K562 (cell line): ENCODE measurements at regions not wholly inside any gene's neighbourhood (a gene's known extent, or its start where the extent isn't known, plus 50 kb on each side); places are given as distances from the start of the nearest gene placed in this dataset.

Source experiments
- ATAC-seq: fragments of 200-7000 bp; cut with Tn5 transposase; 3 replicates; pipeline ENCODE4 v1.9.1; 2020; ENCODE audit warnings: moderate library complexity
- BruUV-seq: library from RNA; stranded (reverse); fragments of 400-500 nt; replicated peaks from 2 replicates; lab custom pipeline; 2021; lab: Mats Ljungman, UMichigan
- CTCF ChIA-PET: fragments of 300-600 bp; formaldehyde crosslinking; extraction: SDS; loops from one replicate; lab custom pipeline; 2021; ENCODE audit warnings: low intra/inter-chr PET ratio; lab: Yijun Ruan, JAX
- POLR2A ChIA-PET: fragments of 300-600, 350-650 bp; sonication (Branson Sonifier 250); formaldehyde crosslinking; extraction: SDS; loops from one replicate; lab custom pipeline; 2021; ENCODE audit warnings: antibody characterized with exemption, inconsistent platforms; lab: Yijun Ruan, JAX
- DNase-seq, 4 experiments: peaks; one replicate each; pipeline versions ENCODE4 v3.0.0 to v3.0.0-alpha.2; 2011 to 2018; ENCODE audit warnings: low spot score in 3 of 4, mixed read lengths in 3 of 4; ENCODE audit errors: extremely low read depth in 1 of 4
- FAIRE-seq: peaks from 2 replicates; lab custom pipeline; 2011; peaks lifted over from hg19 to GRCh38; lab: Jason Lieb, UNC
- H2AFZ ChIP-seq: 2 replicates; pipeline ENCODE4 v1.6.0; 2011; ENCODE audit warnings: low read depth, low read length, control low read depth, inconsistent platforms
- H3K27ac ChIP-seq: fragments of 200-600 bp; 3 replicates; pipeline ENCODE4 v1.8.0; 2011; ENCODE audit warnings: low read depth, mild to moderate bottlenecking, control low read depth, inconsistent platforms, low read length, moderate library complexity, mixed read lengths; ENCODE audit errors: extremely low read depth
- H3K27me3 ChIP-seq, 2 experiments: fragments of 300-600 bp in 1 of 2; 2 replicates in 1 of 2; 3 replicates in 1 of 2; pipeline versions ENCODE4 v1.6.0 to v1.8.0; 2011; ENCODE audit warnings: inconsistent platforms in 2 of 2, low read length in 2 of 2, mild to moderate bottlenecking in 1 of 2, mixed read lengths in 1 of 2, moderate library complexity in 1 of 2; ENCODE audit not compliant: control insufficient read depth in 2 of 2, insufficient read depth in 2 of 2
- H3K36me3 ChIP-seq: fragments of 300-600 bp; 3 replicates; pipeline ENCODE4 v1.8.0; 2011; ENCODE audit warnings: mild to moderate bottlenecking, low read length, inconsistent platforms; ENCODE audit not compliant: control insufficient read depth, insufficient read depth
- H3K4me1 ChIP-seq, 2 experiments: fragments of 200-600 bp in 1 of 2; replicated peaks in 1 of 2; 2 replicates in 1 of 2; 3 replicates in 1 of 2; pipeline versions ENCODE4 v1.5.1 to v1.8.0; 2011; ENCODE audit warnings: inconsistent platforms in 2 of 2, low read length in 2 of 2, mild to moderate bottlenecking in 1 of 2, mixed read lengths in 1 of 2, moderate library complexity in 1 of 2; ENCODE audit not compliant: control insufficient read depth in 2 of 2, insufficient read depth in 2 of 2
- H3K4me2 ChIP-seq: 2 replicates; pipeline ENCODE4 v1.6.1; 2011; ENCODE audit warnings: low read length, control low read depth, inconsistent platforms, mixed read lengths; ENCODE audit not compliant: insufficient read depth
- H3K4me3 ChIP-seq: fragments of 200-600 bp; sonication (generic), shearing (Covaris generic); 2 replicates; pipeline ENCODE4 v1.5.1; 2016; ENCODE audit warnings: control low read depth, inconsistent platforms
- H3K79me2 ChIP-seq: fragments of 200-600 bp; 3 replicates; pipeline ENCODE4 v1.8.0; 2011; ENCODE audit warnings: low read length, inconsistent platforms; ENCODE audit not compliant: control insufficient read depth, insufficient read depth
- H3K9ac ChIP-seq, 2 experiments: 2 replicates each; pipeline versions ENCODE4 v1.6.0 to v1.6.1; 2011; ENCODE audit warnings: low read depth in 2 of 2, low read length in 2 of 2, control low read depth in 1 of 2, inconsistent platforms in 1 of 2, mild to moderate bottlenecking in 1 of 2, mixed read lengths in 1 of 2; ENCODE audit not compliant: insufficient read depth in 1 of 2
- H3K9me1 ChIP-seq: one replicate; pipeline ENCODE4 v1.6.0; 2011; ENCODE audit warnings: inconsistent platforms, mild to moderate bottlenecking, low read length, moderate library complexity; ENCODE audit not compliant: control insufficient read depth, insufficient read depth
- H3K9me3 ChIP-seq: replicated peaks from 2 replicates; pipeline ENCODE4 v1.5.1; 2011; ENCODE audit warnings: low read depth, low read length, inconsistent platforms; ENCODE audit not compliant: control insufficient read depth, insufficient read depth
- H4K20me1 ChIP-seq: replicated peaks from 2 replicates; pipeline ENCODE4 v1.6.1; 2011; ENCODE audit warnings: low read length, inconsistent platforms, mixed read lengths; ENCODE audit not compliant: control insufficient read depth, insufficient read depth
- ARID4B ChIP-seq: sonication (generic); formaldehyde crosslinking; IDR thresholded peaks from 2 replicates; pipeline ENCODE4 v1.8.0; 2022; ENCODE audit warnings: mild to moderate bottlenecking, missing genetic modification reagents
- DACH1 ChIP-seq: fragments of 450-650 bp; IDR thresholded peaks from 2 replicates; pipeline ENCODE4 v1.6.1; 2018; ENCODE audit not compliant: partially characterized antibody
- E2F8 ChIP-seq: fragments of 450-650 bp; IDR thresholded peaks from 2 replicates; pipeline ENCODE4 v1.7.1; 2018; ENCODE audit warnings: mild to moderate bottlenecking, low read depth; ENCODE audit not compliant: partially characterized antibody
- EZH2 ChIP-seq: IDR thresholded peaks from 2 replicates; pipeline ENCODE4 v1.6.1; 2012; ENCODE audit warnings: low read depth, mild to moderate bottlenecking, inconsistent platforms, low read length, borderline replicate concordance
- FOXK2 ChIP-seq, 2 experiments: fragments of 450-650 bp; IDR thresholded peaks in 1 of 2; conservative IDR thresholded peaks in 1 of 2; 2 replicates each; pipeline ENCODE4 v1.6.1; 2016; ENCODE audit warnings: low read depth in 2 of 2, mild to moderate bottlenecking in 1 of 2
- GATAD2B ChIP-seq: fragments of 450-650 bp; IDR thresholded peaks from 2 replicates; pipeline ENCODE4 v1.6.1; 2017; ENCODE audit warnings: mild to moderate bottlenecking, borderline replicate concordance
- MIER1 ChIP-seq: fragments of 450-650 bp; IDR thresholded peaks from 2 replicates; pipeline ENCODE4 v1.6.1; 2016; ENCODE audit warnings: antibody characterized with exemption, mild to moderate bottlenecking, low read depth
- NCOA4 ChIP-seq: fragments of 450-650 bp; IDR thresholded peaks from 2 replicates; pipeline ENCODE4 v1.6.1; 2018; ENCODE audit warnings: mild to moderate bottlenecking; ENCODE audit not compliant: partially characterized antibody
- PHB2 ChIP-seq: fragments of 450-650 bp; IDR thresholded peaks from 2 replicates; pipeline ENCODE4 v1.6.1; 2017; ENCODE audit warnings: low read depth
- POLR2A ChIP-seq: fragments of 450-650 bp; conservative IDR thresholded peaks from 2 replicates; pipeline ENCODE4 v1.6.1; 2016
- PTTG1 ChIP-seq: fragments of 450-650 bp; IDR thresholded peaks from 2 replicates; pipeline ENCODE4 v1.6.1; 2016; ENCODE audit warnings: low read depth, mild to moderate bottlenecking, missing genetic modification characterization, missing compliant biosample characterization
- SAFB2 ChIP-seq: fragments of 200-400 bp; formaldehyde crosslinking; IDR thresholded peaks from 2 replicates; pipeline ENCODE4 v1.6.1; 2018; ENCODE audit warnings: borderline replicate concordance, low read length, low read depth, moderate library complexity; ENCODE audit not compliant: severe bottlenecking
- ZNF644 ChIP-seq: fragments of 200-800 bp; sonication (Bioruptor generic); IDR thresholded peaks from 2 replicates; pipeline ENCODE4 v1.6.1; 2016; ENCODE audit warnings: low read depth, missing genetic modification characterization, missing compliant biosample characterization
- WGBS: fragments of 100-300 bp; shearing (Covaris generic); methylation state at CpG from one replicate; pipeline ENCODE4 v1.1.6; 2016; ENCODE audit warnings: low coverage, mixed read lengths; ENCODE audit not compliant: insufficient coverage; ENCODE audit errors: missing lambda C conversion rate; 5-methylcytosine and 5-hydroxymethylcytosine counted together
- in situ Hi-C: fragments of 300-500 bp; cut with MboI; formaldehyde crosslinking; loops from 4 replicates; pipeline ENCODE4 v1.15.0; 2018; ENCODE audit warnings: inconsistent platforms, mixed read lengths
- intact Hi-C: fragments of 100-400 bp; cut with micrococcal nuclease; formaldehyde crosslinking; loops from 2 replicates; pipeline ENCODE4 v1.14.2; 2022
- TF ChIP-seq, protein P1 (sequence below): IDR thresholded peaks from 2 replicates; pipeline ENCODE4 v1.6.1; 2014; ENCODE audit warnings: antibody characterized with exemption
- TF ChIP-seq, protein P2 (sequence below): sonication (generic); formaldehyde crosslinking; IDR thresholded peaks from 2 replicates; pipeline ENCODE4 v1.8.0; 2022; ENCODE audit warnings: missing genetic modification reagents, mild to moderate bottlenecking, borderline replicate concordance

- no peaks in the 10 kb centered on the region for H3K9me3 ChIP-seq
- ATAC-seq: no peak
- H3K4me2 ChIP-seq: no peak overlapping the region
- H3K27ac ChIP-seq: no peak overlapping the region
- no peak overlapping the region for H3K4me3 ChIP-seq
- no peak overlapping the region for H3K9ac ChIP-seq
- FAIRE-seq: no peak
- H3K79me2 ChIP-seq: no peaks in the 10 kb centered on the region
- no peak overlapping the region for H2AFZ ChIP-seq
- CTCF ChIA-PET: no interaction called here
- 0% methylated on average over 4 of the region's 4 CpGs for WGBS
- no peaks in the 10 kb centered on the region for H4K20me1 ChIP-seq
- H3K4me1 ChIP-seq: no peaks in the 10 kb centered on the region
- H3K9me1 ChIP-seq: no peaks in the 10 kb centered on the region
- no TSS peak for BruUV-seq
- in situ Hi-C loops: no loop called here
- POLR2A ChIA-PET: interaction anchor here (0.6 kb wide), 1 partner anchor 292 kb away, joined by 3 read pairs; no protein-coding TSS in a partner anchor
- intact Hi-C loops: no loop called here
- H3K36me3 ChIP-seq: no peaks in the 10 kb centered on the region
- no peaks in the 10 kb centered on the region for H3K27me3 ChIP-seq
- DNase-seq: no peak
- TF ChIP-seq POLR2A (no peak), PTTG1 (no peak), DACH1 (no peak), E2F8 (no peak), PHB2 (no peak), NCOA4 (no peak), ARID4B (no peak), EZH2 (no peak), FOXK2 (conservative IDR thresholded peaks at IDR 0.05 in 1 of 2, IDR thresholded peaks at IDR 0.05 in 1 of 2; ENCODE audit: low read depth in 2 of 2) (no peak), GATAD2B (no peak), SAFB2 (no peak), MIER1 (no peak), ZNF644 (tag) (no peak)
- TF ChIP-seq, protein P1, sequence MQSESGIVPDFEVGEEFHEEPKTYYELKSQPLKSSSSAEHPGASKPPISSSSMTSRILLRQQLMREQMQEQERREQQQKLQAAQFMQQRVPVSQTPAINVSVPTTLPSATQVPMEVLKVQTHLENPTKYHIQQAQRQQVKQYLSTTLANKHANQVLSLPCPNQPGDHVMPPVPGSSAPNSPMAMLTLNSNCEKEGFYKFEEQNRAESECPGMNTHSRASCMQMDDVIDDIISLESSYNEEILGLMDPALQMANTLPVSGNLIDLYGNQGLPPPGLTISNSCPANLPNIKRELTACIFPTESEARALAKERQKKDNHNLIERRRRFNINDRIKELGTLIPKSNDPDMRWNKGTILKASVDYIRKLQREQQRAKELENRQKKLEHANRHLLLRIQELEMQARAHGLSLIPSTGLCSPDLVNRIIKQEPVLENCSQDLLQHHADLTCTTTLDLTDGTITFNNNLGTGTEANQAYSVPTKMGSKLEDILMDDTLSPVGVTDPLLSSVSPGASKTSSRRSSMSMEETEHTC: no peak
- TF ChIP-seq, protein P2, sequence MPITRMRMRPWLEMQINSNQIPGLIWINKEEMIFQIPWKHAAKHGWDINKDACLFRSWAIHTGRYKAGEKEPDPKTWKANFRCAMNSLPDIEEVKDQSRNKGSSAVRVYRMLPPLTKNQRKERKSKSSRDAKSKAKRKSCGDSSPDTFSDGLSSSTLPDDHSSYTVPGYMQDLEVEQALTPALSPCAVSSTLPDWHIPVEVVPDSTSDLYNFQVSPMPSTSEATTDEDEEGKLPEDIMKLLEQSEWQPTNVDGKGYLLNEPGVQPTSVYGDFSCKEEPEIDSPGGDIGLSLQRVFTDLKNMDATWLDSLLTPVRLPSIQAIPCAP (CRISPR knock-in tag): no peak
These were observed 658.0 kb upstream of the CDH2 start for GRCh38 chr18:28834889-28835288.
